ENCODE measurements at regions not wholly inside any gene's neighbourhood (a gene's known extent, or its start where the extent isn't known, plus 50 kb on each side); places are given as distances from the start of the nearest gene placed in this dataset.

- no peak for DNase-seq (ENCODE audit: low read depth in 2 of 2)
- H3K4me3 ChIP-seq (replicated peaks in 1 of 2; ENCODE audit: low read depth in 2 of 2, low read length in 2 of 2) = no peak overlapping the region
- no peak for TF ChIP-seq CTCF (IDR thresholded peaks at IDR 0.05; ENCODE audit: low read depth, low read length)
Observed at GRCh38 chr2:198315791-198316630, 511.6 kb downstream of the PLCL1 start.

- no peak overlapping the region for H3K4me3 ChIP-seq (replicated peaks in 1 of 2; ENCODE audit: low read depth in 2 of 2, low read length in 2 of 2)
- peak; percentile 72 to 79 for DNase-seq (ENCODE audit: low read depth in 2 of 2)
- peak; percentile 62 for TF ChIP-seq CTCF (IDR thresholded peaks at IDR 0.05; ENCODE audit: low read depth, low read length)
Observed at GRCh38 chr2:198314559-198315153, 510.3 kb downstream of the PLCL1 start.

- H3K4me3 ChIP-seq (replicated peaks in 1 of 2; ENCODE audit: low read depth in 2 of 2, low read length in 2 of 2) = no peak overlapping the region
Observed at GRCh38 chr2:198312596-198313483, 508.4 kb downstream of the PLCL1 start.

GRCh38 chr2:198311020-198311419, 506.6 kb downstream of the PLCL1 start:
- TF ChIP-seq CTCF (IDR thresholded peaks at IDR 0.05; ENCODE audit: low read depth, low read length) = no peak
- no peak overlapping the region for H3K4me3 ChIP-seq (replicated peaks in 1 of 2; ENCODE audit: low read depth in 2 of 2, low read length in 2 of 2)
- DNase-seq (ENCODE audit: low read depth in 2 of 2) = no peak

More at GRCh38 chr2:198312596-198313483, 508.4 kb downstream of the PLCL1 start:
- DNase-seq (ENCODE audit: low read depth in 2 of 2) = no peak
- no peak for TF ChIP-seq CTCF (IDR thresholded peaks at IDR 0.05; ENCODE audit: low read depth, low read length)

GRCh38 chr2:198309673-198310280, 505.4 kb downstream of the PLCL1 start:
- DNase-seq (ENCODE audit: low read depth in 2 of 2) = peak; percentile 63 to 67
- H3K4me3 ChIP-seq (replicated peaks in 1 of 2; ENCODE audit: low read depth in 2 of 2, low read length in 2 of 2) = no peak overlapping the region
- peak; percentile 83 for TF ChIP-seq CTCF (IDR thresholded peaks at IDR 0.05; ENCODE audit: low read depth, low read length)

GRCh38 chr2:198309081-198309480, 504.7 kb downstream of the PLCL1 start:
- H3K4me3 ChIP-seq (replicated peaks in 1 of 2; ENCODE audit: low read depth in 2 of 2, low read length in 2 of 2) = no peak overlapping the region
- no peak for TF ChIP-seq CTCF (IDR thresholded peaks at IDR 0.05; ENCODE audit: low read depth, low read length)
- DNase-seq (ENCODE audit: low read depth in 2 of 2) = no peak
